Esophagus (tissue), 2 donors: ENCODE measurements at regions not wholly inside any gene's neighbourhood (a gene's known extent, or its start where the extent isn't known, plus 50 kb on each side); places are given as distances from the start of the nearest gene placed in this dataset.

Experiments
- H3K27ac ChIP-seq, 2 donors: one replicate each; pipeline ENCODE4 v1.5.1; 2013; ENCODE audit warnings: low read depth in 2 of 2, mild to moderate bottlenecking in 2 of 2, inconsistent platforms in 1 of 2, low read length in 1 of 2, moderate library complexity in 1 of 2
- H3K27me3 ChIP-seq, 2 donors: one replicate each; pipeline ENCODE4 v1.6.1; 2013; ENCODE audit warnings: low read length in 2 of 2, control low read depth in 1 of 2, mild to moderate bottlenecking in 1 of 2; ENCODE audit not compliant: insufficient read depth in 2 of 2, control insufficient read depth in 1 of 2
- H3K36me3 ChIP-seq, 2 donors: one replicate each; pipeline ENCODE4 v1.6.1; 2013; ENCODE audit warnings: low read length in 1 of 2; ENCODE audit not compliant: control insufficient read depth in 2 of 2, insufficient read depth in 2 of 2
- H3K4me1 ChIP-seq, 2 donors: one replicate each; pipeline ENCODE4 v1.6.1; 2013; ENCODE audit warnings: low read length in 1 of 2; ENCODE audit not compliant: control insufficient read depth in 2 of 2, insufficient read depth in 2 of 2
- H3K4me3 ChIP-seq, 2 donors: one replicate each; pipeline ENCODE4 v1.5.1; 2013; ENCODE audit warnings: low read length in 2 of 2, mild to moderate bottlenecking in 2 of 2, low read depth in 1 of 2, moderate library complexity in 1 of 2
- H3K9me3 ChIP-seq, 2 donors: one replicate each; pipeline ENCODE4 v1.6.1; 2013; ENCODE audit warnings: mild to moderate bottlenecking in 2 of 2, low read depth in 1 of 2, low read length in 1 of 2, moderate library complexity in 1 of 2; ENCODE audit not compliant: control insufficient read depth in 2 of 2, insufficient read depth in 1 of 2
- WGBS, 2 donors: extraction: QIAGEN DNeasy Blood & Tissue Kit; methylation state at CpG; one replicate each; pipeline ENCODE4 v1.1.7; 2013; 5-methylcytosine and 5-hydroxymethylcytosine counted together
- donor health status: healthy with polysubstance abuse.
- donor health status: Bipolar disorder and iron deficiency.

- no peaks in the 10 kb centered on the region for H3K9me3 ChIP-seq
- no peaks in the 10 kb centered on the region for H3K4me1 ChIP-seq
- no peak overlapping the region for H3K27ac ChIP-seq
- 44 to 65% methylated on average over 2 of the region's 2 CpGs for WGBS, 2 donors
- no peaks in the 10 kb centered on the region for H3K27me3 ChIP-seq
- no peaks in the 10 kb centered on the region for H3K36me3 ChIP-seq
- H3K4me3 ChIP-seq = no peak overlapping the region
Observed at GRCh38 chr2:13466076-13466475, 749.3 kb downstream of the TRIB2 start.

- no peaks in the 10 kb centered on the region for H3K27me3 ChIP-seq
- WGBS, 2 donors = 51 to 62% methylated on average over 4 of the region's 4 CpGs
- H3K4me1 ChIP-seq = no peaks in the 10 kb centered on the region
- H3K27ac ChIP-seq = no peak overlapping the region
- H3K36me3 ChIP-seq = no peaks in the 10 kb centered on the region
- H3K4me3 ChIP-seq = no peak overlapping the region
- H3K9me3 ChIP-seq = no peaks in the 10 kb centered on the region
Observed at GRCh38 chr2:13474538-13474937, 757.8 kb downstream of the TRIB2 start.

- no peaks in the 10 kb centered on the region for H3K4me1 ChIP-seq
- H3K27me3 ChIP-seq = no peaks in the 10 kb centered on the region
- no peaks in the 10 kb centered on the region for H3K9me3 ChIP-seq
- no peak overlapping the region for H3K4me3 ChIP-seq
- no peak overlapping the region for H3K27ac ChIP-seq
- 51 to 74% methylated on average over 1 of the region's 1 CpG for WGBS, 2 donors
- H3K36me3 ChIP-seq = no peaks in the 10 kb centered on the region
Observed at GRCh38 chr2:13480057-13480456, 763.3 kb downstream of the TRIB2 start.

- Histone ChIP-seq H3K4me3 (no peak overlapping the region), H3K4me1 (no peaks in the 10 kb centered on the region), H3K9me3 (no peaks in the 10 kb centered on the region), H3K27me3 (no peaks in the 10 kb centered on the region), H3K27ac (no peak overlapping the region), H3K36me3 (no peaks in the 10 kb centered on the region)
- WGBS, 2 donors = 82 to 83% methylated on average over 6 of the region's 6 CpGs
Observed at GRCh38 chr2:13481201-13481600, 764.5 kb downstream of the TRIB2 start.

GRCh38 chr2:13485256-13485655 is 768.5 kb downstream of the TRIB2 start:
- 92 to 93% methylated on average over 2 of the region's 2 CpGs for WGBS, 2 donors
- Histone ChIP-seq H3K4me1 (no peaks in the 10 kb centered on the region), H3K27ac (no peak overlapping the region), H3K9me3 (no peaks in the 10 kb centered on the region), H3K27me3 (no peaks in the 10 kb centered on the region), H3K36me3 (no peaks in the 10 kb centered on the region), H3K4me3 (no peak overlapping the region)

GRCh38 chr2:13488965-13489364 is 772.2 kb downstream of the TRIB2 start:
- Histone ChIP-seq H3K36me3 (no peaks in the 10 kb centered on the region), H3K4me3 (no peak overlapping the region), H3K27me3 (no peaks in the 10 kb centered on the region), H3K4me1 (no peaks in the 10 kb centered on the region), H3K27ac (no peak overlapping the region), H3K9me3 (peaks cover 0 to 2% of the 10 kb centered on the region in 2 donors)
- 93 to 94% methylated on average over 1 of the region's 1 CpG for WGBS, 2 donors

GRCh38 chr2:13492262-13492661 is 775.5 kb downstream of the TRIB2 start:
- no peaks in the 10 kb centered on the region for H3K4me1 ChIP-seq
- no peaks in the 10 kb centered on the region for H3K27me3 ChIP-seq
- no peak overlapping the region for H3K4me3 ChIP-seq
- H3K36me3 ChIP-seq = no peaks in the 10 kb centered on the region
- H3K27ac ChIP-seq = no peak overlapping the region
- WGBS, 2 donors = 86 to 95% methylated on average over 1 of the region's 1 CpG
- H3K9me3 ChIP-seq = peaks cover 0 to 2% of the 10 kb centered on the region in 2 donors

GRCh38 chr2:13495051-13495450 is 778.3 kb downstream of the TRIB2 start:
- 77 to 83% methylated on average over 2 of the region's 2 CpGs for WGBS, 2 donors
- H3K4me1 ChIP-seq = no peaks in the 10 kb centered on the region
- peaks cover 0 to 2% of the 10 kb centered on the region in 2 donors for H3K9me3 ChIP-seq
- H3K27ac ChIP-seq = no peak overlapping the region
- no peaks in the 10 kb centered on the region for H3K27me3 ChIP-seq
- H3K4me3 ChIP-seq = no peak overlapping the region
- no peaks in the 10 kb centered on the region for H3K36me3 ChIP-seq

GRCh38 chr2:13504808-13505207 is 788.1 kb downstream of the TRIB2 start:
- H3K36me3 ChIP-seq = no peaks in the 10 kb centered on the region
- no peak overlapping the region for H3K27ac ChIP-seq
- no peak overlapping the region for H3K4me3 ChIP-seq
- no peaks in the 10 kb centered on the region for H3K9me3 ChIP-seq
- no peaks in the 10 kb centered on the region for H3K4me1 ChIP-seq
- 72 to 75% methylated on average over 1 of the region's 1 CpG for WGBS, 2 donors
- no peaks in the 10 kb centered on the region for H3K27me3 ChIP-seq

GRCh38 chr2:13508671-13509070 is 791.9 kb downstream of the TRIB2 start:
- Histone ChIP-seq H3K9me3 (no peaks in the 10 kb centered on the region), H3K27ac (no peak overlapping the region), H3K4me3 (no peak overlapping the region), H3K4me1 (no peaks in the 10 kb centered on the region), H3K27me3 (no peaks in the 10 kb centered on the region), H3K36me3 (no peaks in the 10 kb centered on the region)
- 82 to 94% methylated on average over 1 of the region's 1 CpG for WGBS, 2 donors
